ENCODE measurements at regions not wholly inside any gene's neighbourhood (a gene's known extent, or its start where the extent isn't known, plus 50 kb on each side); places are given as distances from the start of the nearest gene placed in this dataset.

DNA sequence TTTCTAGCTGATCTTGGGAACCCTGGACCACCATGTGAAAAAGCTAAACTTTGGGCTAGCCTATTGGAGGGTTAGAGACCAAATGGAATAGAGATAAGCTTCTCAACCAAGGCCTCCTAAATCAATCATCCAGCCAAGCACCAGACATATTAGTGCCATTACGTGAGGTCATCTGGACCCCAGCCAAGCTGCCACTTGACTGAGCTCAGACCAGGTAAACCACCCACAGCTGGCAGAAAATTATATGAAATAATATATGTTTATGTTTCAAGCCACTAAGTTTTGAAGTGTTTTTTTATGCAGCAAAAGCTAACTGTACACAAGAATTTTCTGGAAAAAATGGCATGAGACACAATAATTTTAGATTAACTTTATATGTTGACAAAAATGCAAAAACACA lies 82.6 kb upstream of the PCGF5 start:
- FAIRE-seq: no peak
- no peak for DNase-seq
- Histone ChIP-seq H3K9me3 (ENCODE audit: control insufficient read depth in 2 of 3, insufficient read depth in 1 of 3, low read length in 3 of 3) (no peaks in the 10 kb centered on the region), H3K36me3 (ENCODE audit: control insufficient read depth in 2 of 3, insufficient read depth in 3 of 3, low read length in 3 of 3) (no peaks in the 10 kb centered on the region), H3K4me1 (ENCODE audit: control insufficient read depth in 2 of 3, insufficient read depth in 2 of 3, low read depth in 1 of 3, low read length in 3 of 3) (no peaks in the 10 kb centered on the region), H3K27me3 (ENCODE audit: control insufficient read depth, insufficient read depth, low read length) (no peaks in the 10 kb centered on the region), H3K27ac (ENCODE audit: low read depth in 2 of 2, low read length in 2 of 2) (no peak overlapping the region), H3K9ac (ENCODE audit: low read length in 3 of 3) (no peak overlapping the region), H3K4me3 (ENCODE audit: low read length in 3 of 3) (no peak overlapping the region)
- intact Hi-C loops (cut with DNase I): no loop called here
- TF ChIP-seq, protein P1, sequence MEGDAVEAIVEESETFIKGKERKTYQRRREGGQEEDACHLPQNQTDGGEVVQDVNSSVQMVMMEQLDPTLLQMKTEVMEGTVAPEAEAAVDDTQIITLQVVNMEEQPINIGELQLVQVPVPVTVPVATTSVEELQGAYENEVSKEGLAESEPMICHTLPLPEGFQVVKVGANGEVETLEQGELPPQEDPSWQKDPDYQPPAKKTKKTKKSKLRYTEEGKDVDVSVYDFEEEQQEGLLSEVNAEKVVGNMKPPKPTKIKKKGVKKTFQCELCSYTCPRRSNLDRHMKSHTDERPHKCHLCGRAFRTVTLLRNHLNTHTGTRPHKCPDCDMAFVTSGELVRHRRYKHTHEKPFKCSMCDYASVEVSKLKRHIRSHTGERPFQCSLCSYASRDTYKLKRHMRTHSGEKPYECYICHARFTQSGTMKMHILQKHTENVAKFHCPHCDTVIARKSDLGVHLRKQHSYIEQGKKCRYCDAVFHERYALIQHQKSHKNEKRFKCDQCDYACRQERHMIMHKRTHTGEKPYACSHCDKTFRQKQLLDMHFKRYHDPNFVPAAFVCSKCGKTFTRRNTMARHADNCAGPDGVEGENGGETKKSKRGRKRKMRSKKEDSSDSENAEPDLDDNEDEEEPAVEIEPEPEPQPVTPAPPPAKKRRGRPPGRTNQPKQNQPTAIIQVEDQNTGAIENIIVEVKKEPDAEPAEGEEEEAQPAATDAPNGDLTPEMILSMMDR (IDR thresholded peaks at IDR 0.05; ENCODE audit: borderline replicate concordance, extremely low read depth, insufficient read depth): no peak

DNA sequence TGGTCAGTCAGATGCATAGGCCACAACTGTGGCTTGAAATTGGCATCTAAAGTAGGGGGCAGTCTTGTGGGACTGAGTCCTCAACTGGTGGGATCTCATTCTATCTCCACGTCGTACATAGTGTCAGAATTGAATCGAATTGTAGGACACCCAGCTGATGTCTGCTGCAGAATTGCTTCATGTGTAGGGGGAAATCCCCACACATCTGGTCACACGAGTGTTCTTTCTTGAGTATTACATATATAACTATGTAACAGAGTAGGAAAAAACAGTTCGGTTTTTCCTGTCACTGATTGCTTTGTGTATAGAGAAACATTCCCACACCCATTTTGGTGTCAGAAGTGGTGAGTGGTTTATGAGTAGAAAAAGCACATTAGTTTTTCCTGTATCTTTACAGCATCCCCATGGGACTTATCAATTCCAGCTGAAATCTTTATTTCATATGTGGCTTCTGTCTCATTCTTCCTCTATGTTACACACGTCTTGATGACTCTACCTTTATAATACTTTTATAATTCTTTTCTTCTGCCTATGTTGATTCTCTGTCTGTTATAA lies 79.4 kb upstream of the PCGF5 start:
- Histone ChIP-seq H3K27ac (ENCODE audit: low read depth in 2 of 2, low read length in 2 of 2) (no peak overlapping the region), H3K9me3 (ENCODE audit: control insufficient read depth in 2 of 3, insufficient read depth in 1 of 3, low read length in 3 of 3) (no peaks in the 10 kb centered on the region), H3K36me3 (ENCODE audit: control insufficient read depth in 2 of 3, insufficient read depth in 3 of 3, low read length in 3 of 3) (no peaks in the 10 kb centered on the region), H3K9ac (ENCODE audit: low read length in 3 of 3) (no peak overlapping the region), H3K4me3 (ENCODE audit: low read length in 3 of 3) (no peak overlapping the region), H3K4me1 (ENCODE audit: control insufficient read depth in 2 of 3, insufficient read depth in 2 of 3, low read depth in 1 of 3, low read length in 3 of 3) (no peaks in the 10 kb centered on the region), H3K27me3 (ENCODE audit: control insufficient read depth, insufficient read depth, low read length) (no peaks in the 10 kb centered on the region)
- TF ChIP-seq, protein P1 (IDR thresholded peaks at IDR 0.05; ENCODE audit: borderline replicate concordance, extremely low read depth, insufficient read depth): no peak
- DNase-seq (no peak), FAIRE-seq (no peak)
- intact Hi-C loops (cut with DNase I): no loop called here

DNA sequence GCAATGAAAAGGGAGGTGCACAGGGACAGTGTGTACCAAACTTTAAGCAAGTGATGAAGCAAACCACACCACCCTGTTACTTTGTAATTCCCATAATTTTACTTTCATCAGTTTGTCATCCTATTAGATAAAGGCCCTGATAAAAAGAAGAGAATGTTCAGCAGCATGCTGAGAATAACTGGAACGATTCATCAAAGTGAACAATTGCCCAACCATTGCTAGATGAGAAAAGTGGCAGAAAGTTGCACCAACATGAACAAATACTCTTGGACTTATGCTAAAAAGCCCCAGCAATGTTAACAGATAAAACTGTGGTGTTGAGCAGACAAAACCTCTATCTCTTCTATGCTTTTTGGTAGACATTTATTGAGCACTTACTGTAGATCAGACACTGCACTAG lies 75.5 kb upstream of the PCGF5 start:
- Histone ChIP-seq H3K27me3 (ENCODE audit: control insufficient read depth, insufficient read depth, low read length) (no peaks in the 10 kb centered on the region), H3K4me1 (ENCODE audit: control insufficient read depth in 2 of 3, insufficient read depth in 2 of 3, low read depth in 1 of 3, low read length in 3 of 3) (no peaks in the 10 kb centered on the region), H3K36me3 (ENCODE audit: control insufficient read depth in 2 of 3, insufficient read depth in 3 of 3, low read length in 3 of 3) (no peaks in the 10 kb centered on the region), H3K4me3 (ENCODE audit: low read length in 3 of 3) (no peak overlapping the region), H3K9ac (ENCODE audit: low read length in 3 of 3) (no peak overlapping the region), H3K9me3 (ENCODE audit: control insufficient read depth in 2 of 3, insufficient read depth in 1 of 3, low read length in 3 of 3) (no peaks in the 10 kb centered on the region), H3K27ac (ENCODE audit: low read depth in 2 of 2, low read length in 2 of 2) (no peak overlapping the region)
- DNase-seq (no peak), FAIRE-seq (no peak)
- TF ChIP-seq, protein P1 (IDR thresholded peaks at IDR 0.05; ENCODE audit: borderline replicate concordance, extremely low read depth, insufficient read depth): no peak
- intact Hi-C loops (cut with DNase I): no loop called here

DNA sequence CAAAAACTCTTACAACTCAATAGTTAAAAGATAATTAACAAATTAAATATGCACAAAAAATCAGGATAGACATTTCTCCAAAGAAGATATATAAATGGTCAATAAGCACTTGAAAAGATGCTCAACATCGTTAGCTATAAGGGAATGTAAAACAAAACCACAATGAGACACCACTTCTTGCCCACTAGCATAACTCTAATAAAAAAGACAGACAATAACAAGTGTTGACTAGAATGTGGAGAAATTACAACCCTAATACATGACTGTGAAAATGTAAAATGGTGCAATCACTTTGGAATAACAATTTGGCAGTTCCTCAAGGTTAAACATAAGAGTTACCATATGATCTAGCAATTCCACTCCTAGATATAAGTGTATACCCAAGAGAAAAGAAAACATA lies 74.3 kb upstream of the PCGF5 start:
- no peaks in the 10 kb centered on the region for H3K9me3 ChIP-seq (ENCODE audit: control insufficient read depth in 2 of 3, insufficient read depth in 1 of 3, low read length in 3 of 3)
- no peak for DNase-seq
- H3K4me1 ChIP-seq (ENCODE audit: control insufficient read depth in 2 of 3, insufficient read depth in 2 of 3, low read depth in 1 of 3, low read length in 3 of 3): no peaks in the 10 kb centered on the region
- no peaks in the 10 kb centered on the region for H3K36me3 ChIP-seq (ENCODE audit: control insufficient read depth in 2 of 3, insufficient read depth in 3 of 3, low read length in 3 of 3)
- no peak overlapping the region for H3K4me3 ChIP-seq (ENCODE audit: low read length in 3 of 3)
- no peak overlapping the region for H3K27ac ChIP-seq (ENCODE audit: low read depth in 2 of 2, low read length in 2 of 2)
- H3K27me3 ChIP-seq (ENCODE audit: control insufficient read depth, insufficient read depth, low read length): no peaks in the 10 kb centered on the region
- TF ChIP-seq, protein P1 (IDR thresholded peaks at IDR 0.05; ENCODE audit: borderline replicate concordance, extremely low read depth, insufficient read depth): no peak
- no peak overlapping the region for H3K9ac ChIP-seq (ENCODE audit: low read length in 3 of 3)
- intact Hi-C loops (cut with DNase I): no loop called here
- no peak for FAIRE-seq

Measured in kidney (tissue), 13 donors.